ENCODE measurements at regions not wholly inside any gene's neighbourhood (a gene's known extent, or its start where the extent isn't known, plus 50 kb on each side); places are given as distances from the start of the nearest gene placed in this dataset.

- DNase-seq = no peak
Observed at GRCh38 chr2:64858541-64859311, 130.5 kb upstream of the SLC1A4 start.

- DNase-seq = peak; percentile 28
Observed at GRCh38 chr2:64859312-64860212, 129.6 kb upstream of the SLC1A4 start.

GRCh38 chr2:64860276-64860885 lies 128.8 kb upstream of the SLC1A4 start:
- DNase-seq = no peak

- no peak for DNase-seq
Observed at GRCh38 chr2:64860936-64861335, 128.3 kb upstream of the SLC1A4 start.

GRCh38 chr2:64861452-64862397 lies 127.5 kb upstream of the SLC1A4 start:
- DNase-seq = no peak

GRCh38 chr2:64862623-64863022 lies 126.6 kb upstream of the SLC1A4 start:
- no peak for DNase-seq

- no peak for DNase-seq
Observed at GRCh38 chr2:64863097-64863820, 125.9 kb upstream of the SLC1A4 start.

- DNase-seq = no peak
Observed at GRCh38 chr2:64865073-64865830, 123.9 kb upstream of the SLC1A4 start.

- no peak for DNase-seq
Observed at GRCh38 chr2:64865831-64866345, 123.3 kb upstream of the SLC1A4 start.

- DNase-seq = no peak
Observed at GRCh38 chr2:64866797-64867196, 122.4 kb upstream of the SLC1A4 start.

GRCh38 chr2:64867253-64867996 lies 121.8 kb upstream of the SLC1A4 start:
- no peak for DNase-seq

GRCh38 chr2:64869126-64869525 lies 120.1 kb upstream of the SLC1A4 start:
- DNase-seq = no peak

- DNase-seq = no peak
Observed at GRCh38 chr2:64873472-64873924, 115.7 kb upstream of the SLC1A4 start.

GRCh38 chr2:64874593-64874992 lies 114.6 kb upstream of the SLC1A4 start:
- DNase-seq = no peak

GRCh38 chr2:64875368-64875767 lies 113.8 kb upstream of the SLC1A4 start:
- no peak for DNase-seq

GRCh38 chr2:64876137-64876647 lies 113.0 kb upstream of the SLC1A4 start:
- DNase-seq = peak; percentile 48

GRCh38 chr2:64879745-64880144 lies 109.5 kb upstream of the SLC1A4 start:
- DNase-seq = no peak

GRCh38 chr2:64880193-64880951 lies 108.8 kb upstream of the SLC1A4 start:
- DNase-seq = no peak

GRCh38 chr2:64881037-64881492 lies 108.1 kb upstream of the SLC1A4 start:
- DNase-seq = no peak
